HEK293 (cell line): ENCODE measurements at regions not wholly inside any gene's neighbourhood (a gene's known extent, or its start where the extent isn't known, plus 50 kb on each side); places are given as distances from the start of the nearest gene placed in this dataset.

ENCODE experiments used
- CTCF ChIA-PET: fragments of 350-600 bp; formaldehyde crosslinking; extraction: SDS; loops from one replicate; lab custom pipeline; 2021; ENCODE audit warnings: antibody characterized with exemption; lab: Yijun Ruan, JAX
- POLR2A ChIA-PET: fragments of 300-600 bp; formaldehyde crosslinking; extraction: SDS; loops from one replicate; lab custom pipeline; 2020; ENCODE audit warnings: antibody characterized with exemption, inconsistent platforms; lab: Yijun Ruan, JAX
- H3K27ac ChIP-seq: fragments of 200-500 bp; sonication (Bioruptor generic); 2 replicates; pipeline ENCODE4 v1.5.1; 2014; ENCODE audit warnings: low read depth, low read length, control low read depth, inconsistent platforms; ENCODE audit errors: extremely low read depth
- H3K36me3 ChIP-seq, 2 experiments: fragments of 200-500 bp in 1 of 2; sonication (Bioruptor generic) in 1 of 2; 1 replicate in 1 of 2; 2 replicates in 1 of 2; pipeline ENCODE4 v1.5.1; 2014 to 2017; ENCODE audit warnings: inconsistent platforms in 2 of 2, low read length in 2 of 2; ENCODE audit not compliant: control insufficient read depth in 2 of 2, insufficient read depth in 1 of 2
- H3K4me1 ChIP-seq: fragments of 200-500 bp; sonication (Bioruptor generic); 2 replicates; pipeline ENCODE4 v1.5.1; 2014; ENCODE audit warnings: mild to moderate bottlenecking, low read length, inconsistent platforms; ENCODE audit not compliant: control insufficient read depth, insufficient read depth
- H3K4me3 ChIP-seq: 2 replicates; pipeline ENCODE4 v1.5.1; 2011; ENCODE audit warnings: low read depth, mild to moderate bottlenecking, control low read depth, low read length, moderate library complexity
- H3K9me3 ChIP-seq: fragments of 200-500 bp; sonication (Bioruptor generic); 2 replicates; pipeline ENCODE4 v1.5.1; 2014; ENCODE audit warnings: low read depth, low read length, inconsistent platforms; ENCODE audit not compliant: control insufficient read depth, insufficient read depth
- KLF8 ChIP-seq: fragments of 450-650 bp; formaldehyde crosslinking; IDR thresholded peaks from 2 replicates; pipeline ENCODE4 v1.5.1; 2016; ENCODE audit warnings: missing biosample characterization, missing genetic modification characterization
- MZF1 ChIP-seq: fragments of 450-650 bp; formaldehyde crosslinking; IDR thresholded peaks from 2 replicates; pipeline ENCODE4 v1.5.1; 2017; ENCODE audit warnings: missing biosample characterization, missing genetic modification characterization, borderline replicate concordance
- OVOL3 ChIP-seq: fragments of 450-650 bp; formaldehyde crosslinking; IDR thresholded peaks from 2 replicates; pipeline ENCODE4 v1.5.1; 2016; ENCODE audit warnings: missing biosample characterization, missing genetic modification characterization
- SETDB1 ChIP-seq: IDR thresholded peaks from one replicate; pipeline ENCODE4 v1.6.1; 2017; ENCODE audit warnings: mild to moderate bottlenecking, low read length, moderate library complexity, mixed read lengths; ENCODE audit not compliant: insufficient read length
- TCF7L2 ChIP-seq: IDR thresholded peaks from 2 replicates; pipeline ENCODE4 v1.6.1; 2011; ENCODE audit warnings: low read depth, mild to moderate bottlenecking, inconsistent platforms, low read length, moderate library complexity, borderline replicate concordance
- TRIM28 ChIP-seq: IDR thresholded peaks from 2 replicates; pipeline ENCODE4 v1.6.1; 2011; ENCODE audit warnings: low read length, control low read depth, borderline replicate concordance
- ZBTB44 ChIP-seq: fragments of 450-650 bp; IDR thresholded peaks from 2 replicates; pipeline ENCODE4 v1.5.1; 2018; ENCODE audit warnings: missing biosample characterization, mild to moderate bottlenecking, missing genetic modification characterization
- ZEB2 ChIP-seq: fragments of 450-650 bp; formaldehyde crosslinking; IDR thresholded peaks from 2 replicates; pipeline ENCODE4 v1.5.1; 2016; ENCODE audit warnings: missing biosample characterization, missing genetic modification characterization
- ZNF114 ChIP-seq: fragments of 450-650 bp; formaldehyde crosslinking; IDR thresholded peaks from 2 replicates; pipeline ENCODE4 v1.5.0; 2017; ENCODE audit warnings: missing biosample characterization, missing genetic modification characterization
- ZNF132 ChIP-seq: fragments of 450-650 bp; formaldehyde crosslinking; IDR thresholded peaks from 2 replicates; pipeline ENCODE4 v1.5.1; 2017; ENCODE audit warnings: missing biosample characterization, missing genetic modification characterization, borderline replicate concordance
- ZNF148 ChIP-seq: fragments of 450-650 bp; formaldehyde crosslinking; IDR thresholded peaks from 2 replicates; pipeline ENCODE4 v1.5.0; 2017; ENCODE audit warnings: missing biosample characterization, missing genetic modification characterization, borderline replicate concordance
- ZNF157 ChIP-seq: fragments of 450-650 bp; formaldehyde crosslinking; IDR thresholded peaks from 2 replicates; pipeline ENCODE4 v1.5.1; 2016; ENCODE audit warnings: missing biosample characterization, missing genetic modification characterization
- ZNF174 ChIP-seq: fragments of 450-650 bp; formaldehyde crosslinking; IDR thresholded peaks from 2 replicates; pipeline ENCODE4 v1.5.0; 2017; ENCODE audit warnings: missing biosample characterization, mild to moderate bottlenecking, missing genetic modification characterization
- ZNF19 ChIP-seq: fragments of 450-650 bp; formaldehyde crosslinking; IDR thresholded peaks from 2 replicates; pipeline ENCODE4; 2016; ENCODE audit warnings: missing biosample characterization, missing genetic modification characterization, low read depth
- ZNF214 ChIP-seq: fragments of 450-650 bp; formaldehyde crosslinking; IDR thresholded peaks from 2 replicates; pipeline ENCODE4 v1.5.1; 2017; ENCODE audit warnings: missing biosample characterization, mild to moderate bottlenecking, missing genetic modification characterization, borderline replicate concordance
- ZNF292 ChIP-seq: fragments of 450-650 bp; formaldehyde crosslinking; IDR thresholded peaks from 2 replicates; pipeline ENCODE4 v1.5.1; 2016; ENCODE audit warnings: low read depth, missing biosample characterization, missing genetic modification characterization, borderline replicate concordance
- ZNF335 ChIP-seq: fragments of 450-650 bp; formaldehyde crosslinking; conservative IDR thresholded peaks from 2 replicates; pipeline ENCODE4 v1.5.1; 2016; ENCODE audit warnings: missing biosample characterization, missing genetic modification characterization
- ZNF416 ChIP-seq: fragments of 450-650 bp; formaldehyde crosslinking; IDR thresholded peaks from 2 replicates; pipeline ENCODE4 v1.5.1; 2016; ENCODE audit warnings: missing biosample characterization, missing genetic modification characterization
- ZNF423 ChIP-seq: fragments of 450-650 bp; formaldehyde crosslinking; IDR thresholded peaks from 2 replicates; pipeline ENCODE4 v1.5.1; 2016; ENCODE audit warnings: missing biosample characterization, missing genetic modification characterization
- ZNF426 ChIP-seq: fragments of 450-650 bp; formaldehyde crosslinking; IDR thresholded peaks from 2 replicates; pipeline ENCODE4 v1.5.1; 2017; ENCODE audit warnings: missing biosample characterization, missing genetic modification characterization, mild to moderate bottlenecking, inconsistent platforms, moderate library complexity
- ZNF473 ChIP-seq: fragments of 450-650 bp; formaldehyde crosslinking; IDR thresholded peaks from 2 replicates; pipeline ENCODE4 v1.5.1; 2017; ENCODE audit warnings: missing biosample characterization, missing genetic modification characterization
- ZNF529 ChIP-seq: fragments of 450-650 bp; formaldehyde crosslinking; IDR thresholded peaks from 2 replicates; pipeline ENCODE4 v1.5.1; 2017; ENCODE audit warnings: missing genetic modification characterization, missing biosample characterization; ENCODE audit not compliant: insufficient replicate concordance
- ZNF530 ChIP-seq: fragments of 450-650 bp; formaldehyde crosslinking; IDR thresholded peaks from 2 replicates; pipeline ENCODE4 v1.5.1; 2016; ENCODE audit warnings: low read depth, missing biosample characterization, missing genetic modification characterization
- ZNF664 ChIP-seq: fragments of 450-650 bp; formaldehyde crosslinking; IDR thresholded peaks from 2 replicates; pipeline ENCODE4 v1.5.1; 2016; ENCODE audit warnings: missing biosample characterization, missing genetic modification characterization
- ZNF792 ChIP-seq: fragments of 450-650 bp; formaldehyde crosslinking; IDR thresholded peaks from 2 replicates; pipeline ENCODE4 v1.5.1; 2016; ENCODE audit warnings: missing biosample characterization, missing genetic modification characterization
- ZNF837 ChIP-seq: fragments of 450-650 bp; formaldehyde crosslinking; IDR thresholded peaks from 2 replicates; pipeline ENCODE4 v1.5.1; 2016; ENCODE audit warnings: missing biosample characterization, missing genetic modification characterization
- ZSCAN18 ChIP-seq: fragments of 450-650 bp; formaldehyde crosslinking; IDR thresholded peaks from 2 replicates; pipeline ENCODE4 v1.5.1; 2016; ENCODE audit warnings: missing biosample characterization, missing genetic modification characterization
- ZSCAN30 ChIP-seq: fragments of 450-650 bp; IDR thresholded peaks from 2 replicates; pipeline ENCODE4 v1.5.1; 2018; ENCODE audit warnings: missing biosample characterization, mild to moderate bottlenecking, missing genetic modification characterization, moderate library complexity
- ZXDB ChIP-seq: fragments of 450-650 bp; formaldehyde crosslinking; IDR thresholded peaks from 2 replicates; pipeline ENCODE4 v1.5.1; 2016; ENCODE audit warnings: missing biosample characterization, missing genetic modification characterization

- ChIA-PET CTCF (no interaction called here), POLR2A (no interaction called here)
- no peaks in the 10 kb centered on the region for H3K36me3 ChIP-seq
- H3K9me3 ChIP-seq = no peaks in the 10 kb centered on the region
- no peak overlapping the region for H3K27ac ChIP-seq
- no peak overlapping the region for H3K4me3 ChIP-seq
- no peaks in the 10 kb centered on the region for H3K4me1 ChIP-seq
- TF ChIP-seq ZNF292 (tag by site-specific recombination) = no peak
- TF ChIP-seq ZNF214 = no peak
- TF ChIP-seq ZNF473 (tag by site-specific recombination) = no peak
- TF ChIP-seq TCF7L2 = no peak
Observed at GRCh38 chr14:62289471-62289870, 527.3 kb downstream of the SNAPC1 start.

- H3K36me3 ChIP-seq = no peaks in the 10 kb centered on the region
- no peak for TF ChIP-seq ZSCAN18
- no peak for TF ChIP-seq ZNF157 (tag by site-specific recombination)
- no peak for TF ChIP-seq ZBTB44 (tag by site-specific recombination)
- TF ChIP-seq ZNF114 (tag by site-specific recombination) = no peak
- no peak for TF ChIP-seq KLF8 (tag by site-specific recombination)
- no peak for TF ChIP-seq ZNF174 (tag by site-specific recombination)
- no peak for TF ChIP-seq ZNF837 (tag by site-specific recombination)
- no peak for TF ChIP-seq TRIM28
- no peak for TF ChIP-seq ZNF19
- TF ChIP-seq MZF1 = no peak
- TF ChIP-seq ZEB2 (tag by site-specific recombination) = no peak
- TF ChIP-seq ZNF530 = no peak
- no peak for TF ChIP-seq OVOL3 (tag by site-specific recombination)
- TF ChIP-seq SETDB1 = no peak
- TF ChIP-seq ZNF132 (tag by site-specific recombination) = no peak
- TF ChIP-seq ZNF426 (tag by site-specific recombination) = no peak
- H3K27ac ChIP-seq = no peak overlapping the region
- no peaks in the 10 kb centered on the region for H3K4me1 ChIP-seq
- H3K9me3 ChIP-seq = no peaks in the 10 kb centered on the region
- CTCF ChIA-PET = no interaction called here
- POLR2A ChIA-PET = no interaction called here
- no peak overlapping the region for H3K4me3 ChIP-seq
Observed at GRCh38 chr14:62301080-62301479, 538.9 kb downstream of the SNAPC1 start.

DNA sequence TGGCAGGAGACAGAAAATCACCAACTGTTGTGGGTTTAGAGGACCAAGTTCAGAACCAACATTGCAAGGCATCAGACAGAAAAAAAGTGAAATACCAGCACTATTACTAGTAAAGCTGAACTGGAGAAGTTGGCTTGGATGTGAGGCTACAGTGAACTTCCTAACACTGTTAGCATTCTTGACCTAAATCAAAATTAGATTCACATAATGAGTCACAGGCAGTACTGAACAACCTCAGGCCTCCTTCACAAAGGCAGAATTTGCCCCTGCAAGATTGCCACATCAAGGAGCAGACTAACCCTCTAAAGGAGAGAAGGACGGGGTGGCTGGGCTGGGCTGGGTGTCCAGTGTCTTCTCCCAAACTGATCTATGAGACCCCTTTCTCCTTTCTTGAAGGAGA is 539.7 kb downstream of the SNAPC1 start:
- H3K36me3 ChIP-seq = no peaks in the 10 kb centered on the region
- H3K4me1 ChIP-seq = no peaks in the 10 kb centered on the region
- ChIA-PET POLR2A (no interaction called here), CTCF (no interaction called here)
- no peak overlapping the region for H3K27ac ChIP-seq
- H3K9me3 ChIP-seq = no peaks in the 10 kb centered on the region
- no peak overlapping the region for H3K4me3 ChIP-seq
- no peak for TF ChIP-seq TCF7L2
- no peak for TF ChIP-seq ZNF157 (tag by site-specific recombination)
- no peak for TF ChIP-seq ZNF664
- TF ChIP-seq ZNF416 (tag by site-specific recombination) = no peak
- TF ChIP-seq ZNF148 (tag by site-specific recombination) = no peak
- no peak for TF ChIP-seq ZXDB
- TF ChIP-seq ZSCAN30 = no peak
- TF ChIP-seq ZNF423 (tag by site-specific recombination) = no peak
- TF ChIP-seq ZNF792 (tag by site-specific recombination) = no peak
- TF ChIP-seq ZNF529 (tag by site-specific recombination) = no peak
- TF ChIP-seq ZNF335 (tag by site-specific recombination) = no peak
